Thyroid gland (tissue), 4 donors: ENCODE measurements at regions not wholly inside any gene's neighbourhood (a gene's known extent, or its start where the extent isn't known, plus 50 kb on each side); places are given as distances from the start of the nearest gene placed in this dataset.

ENCODE experiments used
- DNase-seq, 2 donors: peaks; one replicate each; pipeline ENCODE4 v3.0.0-alpha.2; 2019
- H3K27ac ChIP-seq, 3 donors: fragments of 200-600 bp; sonication (generic); 1 replicate in 2 of 3; 2 replicates in 1 of 3; pipeline ENCODE4 v1.5.1; 2016 to 2019; ENCODE audit warnings: mild to moderate bottlenecking in 1 of 3, moderate library complexity in 1 of 3
- H3K27me3 ChIP-seq: fragments of 200-600 bp; sonication (generic); one replicate; pipeline ENCODE4 v1.5.1; 2019
- H3K36me3 ChIP-seq, 2 donors: fragments of 200-600 bp; sonication (generic); one replicate each; pipeline ENCODE4 v1.5.1; 2016 to 2019
- H3K4me1 ChIP-seq, 2 donors: fragments of 200-600 bp; sonication (generic); one replicate each; pipeline ENCODE4 v1.5.1; 2017 to 2019
- H3K4me3 ChIP-seq, 3 donors: fragments of 200-600 bp; sonication (generic); replicated peaks in 1 of 3; 1 replicate in 2 of 3; 2 replicates in 1 of 3; pipeline ENCODE4 v1.5.1; 2016; ENCODE audit warnings: mild to moderate bottlenecking in 1 of 3
- H3K9me3 ChIP-seq: fragments of 200-600 bp; sonication (generic); one replicate; pipeline ENCODE4 v1.5.1; 2017
- CTCF ChIP-seq, 6 experiments: fragments of 200-600 bp in 3 of 6; fragments of 450-650 bp in 3 of 6; sonication (generic) in 3 of 6; IDR thresholded peaks; one replicate each; pipeline ENCODE4 v1.5.1; 2016 to 2019; ENCODE audit warnings: antibody characterized with exemption in 6 of 6, mild to moderate bottlenecking in 2 of 6, inconsistent platforms in 1 of 6, moderate library complexity in 1 of 6
- POLR2A ChIP-seq, 2 donors: fragments of 450-650 bp; IDR thresholded peaks; one replicate each; pipeline ENCODE4 v1.6.1; 2017; ENCODE audit warnings: antibody characterized with exemption in 2 of 2, mild to moderate bottlenecking in 2 of 2, moderate library complexity in 1 of 2
- WGBS, 2 donors: methylation state at CpG; one replicate each; pipeline ENCODE4 v1.1.5; 2017; 5-methylcytosine and 5-hydroxymethylcytosine counted together
- intact Hi-C: fragments of 100-400 bp; cut with DNase I; formaldehyde crosslinking; loops from one replicate; pipeline ENCODE4 v1.15.1; 2023

- intact Hi-C loops = no loop called here
- no peak for DNase-seq
- H3K4me3 ChIP-seq = no peak overlapping the region
- H3K36me3 ChIP-seq = no peaks in the 10 kb centered on the region
- H3K27me3 ChIP-seq = no peaks in the 10 kb centered on the region
- no peak overlapping the region for H3K27ac ChIP-seq
- TF ChIP-seq CTCF (IDR thresholded peaks at IDR 0.05) (no peak), POLR2A (IDR thresholded peaks at IDR 0.05) (no peak)
- H3K9me3 ChIP-seq = no peaks in the 10 kb centered on the region
- H3K4me1 ChIP-seq = peaks cover 3 to 38% of the 10 kb centered on the region in 2 donors
- 61 to 69% methylated on average over 3 to 4 of the region's 4 CpGs for WGBS, 2 donors
Observed at GRCh38 chr17:77884967-77885641, 73.4 kb upstream of the TNRC6C start.

GRCh38 chr17:77885678-77886386 is 72.7 kb upstream of the TNRC6C start:
- no peaks in the 10 kb centered on the region for H3K27me3 ChIP-seq
- WGBS, 2 donors = 72% methylated on average over 8 of the region's 8 CpGs
- no peaks in the 10 kb centered on the region for H3K36me3 ChIP-seq
- intact Hi-C loops = no loop called here
- H3K4me3 ChIP-seq = no peak overlapping the region
- DNase-seq = no peak
- TF ChIP-seq POLR2A (IDR thresholded peaks at IDR 0.05) (no peak), CTCF (IDR thresholded peaks at IDR 0.05) (no peak)
- H3K4me1 ChIP-seq = peaks cover 3 to 31% of the 10 kb centered on the region in 2 donors
- no peak overlapping the region for H3K27ac ChIP-seq
- no peaks in the 10 kb centered on the region for H3K9me3 ChIP-seq

GRCh38 chr17:77886387-77886728 is 72.1 kb upstream of the TNRC6C start:
- DNase-seq = no peak
- Histone ChIP-seq H3K4me3 (no peak overlapping the region), H3K9me3 (no peaks in the 10 kb centered on the region), H3K27me3 (no peaks in the 10 kb centered on the region), H3K4me1 (peaks cover 3 to 26% of the 10 kb centered on the region in 2 donors), H3K27ac (no peak overlapping the region), H3K36me3 (no peaks in the 10 kb centered on the region)
- 82% methylated on average over 10 to 13 of the region's 13 CpGs for WGBS, 2 donors
- TF ChIP-seq CTCF (IDR thresholded peaks at IDR 0.05) = no peak
- no peak for TF ChIP-seq POLR2A (IDR thresholded peaks at IDR 0.05)
- intact Hi-C loops = no loop called here

- Histone ChIP-seq H3K4me1 (peaks cover 3 to 19% of the 10 kb centered on the region in 2 donors), H3K36me3 (no peaks in the 10 kb centered on the region), H3K27me3 (no peaks in the 10 kb centered on the region), H3K27ac (no peak overlapping the region), H3K9me3 (no peaks in the 10 kb centered on the region), H3K4me3 (no peak overlapping the region)
- intact Hi-C loops = no loop called here
- TF ChIP-seq CTCF (IDR thresholded peaks at IDR 0.05) = no peak
- TF ChIP-seq POLR2A (IDR thresholded peaks at IDR 0.05) = no peak
- WGBS, 2 donors = 81 to 87% methylated on average over 4 of the region's 4 CpGs
- no peak for DNase-seq
Observed at GRCh38 chr17:77887110-77887463, 71.4 kb upstream of the TNRC6C start.

GRCh38 chr17:77887464-77888241 is 70.8 kb upstream of the TNRC6C start:
- Histone ChIP-seq H3K9me3 (no peaks in the 10 kb centered on the region), H3K27me3 (no peaks in the 10 kb centered on the region), H3K27ac (peak overlapping the region; percentile 41 to 67 (median 54)), H3K4me3 (peak overlapping the region; percentile 17 to 72 (median 41)), H3K36me3 (no peaks in the 10 kb centered on the region), H3K4me1 (peaks cover 3 to 14% of the 10 kb centered on the region in 2 donors)
- TF ChIP-seq CTCF (IDR thresholded peaks at IDR 0.05) (no peak), POLR2A (IDR thresholded peaks at IDR 0.05) (peak in 1 of 2 donors; percentile 38)
- intact Hi-C loops = no loop called here
- DNase-seq = peak; percentile 82 to 84
- 2 to 4% methylated on average over 42 to 44 of the region's 44 CpGs for WGBS, 2 donors
